ENCODE measurements at regions not wholly inside any gene's neighbourhood (a gene's known extent, or its start where the extent isn't known, plus 50 kb on each side); places are given as distances from the start of the nearest gene placed in this dataset.

- ChIA-PET CTCF (ENCODE audit: unreplicated experiment) (no interaction called here), POLR2A (interaction anchor here (0.6 kb wide), 1 partner anchor 132 kb away, joined by 3 read pairs; no protein-coding TSS in a partner anchor)
- no peak overlapping the region for H2AFZ ChIP-seq (ENCODE audit: low read length)
- H3K27ac ChIP-seq (ENCODE audit: low read depth, low read length, poor library complexity, severe bottlenecking), result no peak overlapping the region
- no TSS peak for BruUV-seq (replicated peaks)
- no peaks in the 10 kb centered on the region for H3K79me2 ChIP-seq (ENCODE audit: insufficient read depth, low read depth, low read length)
- H3K4me1 ChIP-seq (ENCODE audit: insufficient read depth, low read length, poor library complexity, severe bottlenecking), result no peaks in the 10 kb centered on the region
- H3K9me2 ChIP-seq (ENCODE audit: insufficient read depth, low read length), result no peaks in the 10 kb centered on the region
- no peak for DNase-seq (ENCODE audit: low spot score)
- H3K4me3 ChIP-seq (ENCODE audit: low read depth, low read length, poor library complexity, severe bottlenecking), result no peak overlapping the region
- no peaks in the 10 kb centered on the region for H3K9me3 ChIP-seq (ENCODE audit: low read length)
- no peak overlapping the region for H3K4me2 ChIP-seq (ENCODE audit: low read length)
- intact Hi-C loops (cut with micrococcal nuclease; ENCODE audit: unreplicated experiment), result no loop called here
- H4K20me1 ChIP-seq (ENCODE audit: insufficient read depth, low read length), result no peaks in the 10 kb centered on the region
- no peaks in the 10 kb centered on the region for H3K36me3 ChIP-seq (ENCODE audit: insufficient read depth, low read length)
- TF ChIP-seq EZH2phosphoT487 (IDR thresholded peaks at IDR 0.05; ENCODE audit: borderline replicate concordance, low read depth, low read length) (no peak), CTCF (conservative IDR thresholded peaks at IDR 0.05; ENCODE audit: low read length) (no peak)
These were observed 93.9 kb upstream of the IL33 start for GRCh38 chr9:6121707-6122106.

GRCh38 chr9:6114424-6114823, 99.0 kb upstream of the RANBP6 start:
- BruUV-seq (replicated peaks), result no TSS peak
- POLR2A ChIA-PET, result no interaction called here

GRCh38 chr9:6113819-6114218, 98.4 kb upstream of the RANBP6 start:
- Histone ChIP-seq H3K4me3 (ENCODE audit: low read depth, low read length, poor library complexity, severe bottlenecking) (no peak overlapping the region), H4K20me1 (ENCODE audit: insufficient read depth, low read length) (no peaks in the 10 kb centered on the region), H2AFZ (ENCODE audit: low read length) (no peak overlapping the region), H3K79me2 (ENCODE audit: insufficient read depth, low read depth, low read length) (no peaks in the 10 kb centered on the region), H3K9me3 (ENCODE audit: low read length) (no peaks in the 10 kb centered on the region), H3K27ac (ENCODE audit: low read depth, low read length, poor library complexity, severe bottlenecking) (no peak overlapping the region), H3K4me1 (ENCODE audit: insufficient read depth, low read length, poor library complexity, severe bottlenecking) (no peaks in the 10 kb centered on the region), H3K9me2 (ENCODE audit: insufficient read depth, low read length) (no peaks in the 10 kb centered on the region), H3K36me3 (ENCODE audit: insufficient read depth, low read length) (no peaks in the 10 kb centered on the region), H3K4me2 (ENCODE audit: low read length) (no peak overlapping the region)
- intact Hi-C loops (cut with micrococcal nuclease; ENCODE audit: unreplicated experiment), result no loop called here
- no peak for DNase-seq (ENCODE audit: low spot score)
- ChIA-PET CTCF (ENCODE audit: unreplicated experiment) (no interaction called here), POLR2A (no interaction called here)
- no TSS peak for BruUV-seq (replicated peaks)
- no peak for TF ChIP-seq CTCF (conservative IDR thresholded peaks at IDR 0.05; ENCODE audit: low read length)

More at GRCh38 chr9:6114424-6114823, 99.0 kb upstream of the RANBP6 start:
- Histone ChIP-seq H3K9me2 (ENCODE audit: insufficient read depth, low read length) (no peaks in the 10 kb centered on the region), H2AFZ (ENCODE audit: low read length) (no peak overlapping the region), H3K9me3 (ENCODE audit: low read length) (no peaks in the 10 kb centered on the region), H3K36me3 (ENCODE audit: insufficient read depth, low read length) (no peaks in the 10 kb centered on the region), H3K27ac (ENCODE audit: low read depth, low read length, poor library complexity, severe bottlenecking) (no peak overlapping the region), H3K4me3 (ENCODE audit: low read depth, low read length, poor library complexity, severe bottlenecking) (no peak overlapping the region), H4K20me1 (ENCODE audit: insufficient read depth, low read length) (no peaks in the 10 kb centered on the region), H3K4me2 (ENCODE audit: low read length) (no peak overlapping the region), H3K79me2 (ENCODE audit: insufficient read depth, low read depth, low read length) (no peaks in the 10 kb centered on the region), H3K4me1 (ENCODE audit: insufficient read depth, low read length, poor library complexity, severe bottlenecking) (no peaks in the 10 kb centered on the region)
- intact Hi-C loops (cut with micrococcal nuclease; ENCODE audit: unreplicated experiment), result no loop called here
- CTCF ChIA-PET (ENCODE audit: unreplicated experiment), result no interaction called here
- no peak for TF ChIP-seq EZH2phosphoT487 (IDR thresholded peaks at IDR 0.05; ENCODE audit: borderline replicate concordance, low read depth, low read length)
- DNase-seq (ENCODE audit: low spot score), result no peak
